SU-DHL-6 (cell line): ENCODE measurements at regions not wholly inside any gene's neighbourhood (a gene's known extent, or its start where the extent isn't known, plus 50 kb on each side); places are given as distances from the start of the nearest gene placed in this dataset.

Source experiments
- H2AFZ ChIP-seq: fragments of 200-600 bp; sonication (generic); 2 replicates; pipeline ENCODE4 v1.6.1; 2014; ENCODE audit warnings: low read depth, mild to moderate bottlenecking, moderate library complexity, mixed read lengths, antibody characterized with exemption, low read length; ENCODE audit not compliant: severe bottlenecking
- H3F3A ChIP-seq: fragments of 200-600 bp; shearing (Covaris generic); 2 replicates; pipeline ENCODE4 v1.6.0; 2016; ENCODE audit warnings: antibody characterized with exemption, mild to moderate bottlenecking; ENCODE audit not compliant: insufficient read depth
- H3K27ac ChIP-seq: fragments of 200-600 bp; sonication (generic); 2 replicates; pipeline ENCODE4 v1.5.1; 2016; ENCODE audit warnings: low read depth, mild to moderate bottlenecking, low read length, moderate library complexity, mixed read lengths
- H3K27me3 ChIP-seq: fragments of 200-600 bp; sonication (generic), shearing (Covaris generic); 2 replicates; pipeline ENCODE4 v1.6.0; 2014; ENCODE audit warnings: mild to moderate bottlenecking, low read length
- H3K36me3 ChIP-seq: fragments of 200-600 bp; sonication (generic); 2 replicates; pipeline ENCODE4 v1.6.1; 2014; ENCODE audit warnings: mild to moderate bottlenecking, low read length, mixed read lengths
- H3K4me2 ChIP-seq: fragments of 300-600, 200-600 bp; shearing (Covaris generic), sonication (generic); 2 replicates; pipeline ENCODE4 v1.6.0; 2014; ENCODE audit warnings: low read length, low read depth, mild to moderate bottlenecking; ENCODE audit not compliant: poor library complexity, severe bottlenecking
- H3K4me3 ChIP-seq: fragments of 200-600 bp; sonication (generic); 2 replicates; pipeline ENCODE4 v1.5.1; 2014; ENCODE audit warnings: antibody characterized with exemption, low read length, mild to moderate bottlenecking, mixed read lengths; ENCODE audit not compliant: insufficient read depth, poor library complexity, severe bottlenecking
- H3K79me2 ChIP-seq: fragments of 200-600 bp; sonication (generic); 2 replicates; pipeline ENCODE4 v1.6.1; 2014; ENCODE audit warnings: mild to moderate bottlenecking, low read length, moderate library complexity; ENCODE audit not compliant: insufficient read depth
- H3K9ac ChIP-seq: fragments of 200-600 bp; sonication (generic); 2 replicates; pipeline ENCODE4 v1.7.0; 2014; ENCODE audit warnings: mild to moderate bottlenecking, low read length
- H3K9me2 ChIP-seq: fragments of 200-600 bp; sonication (generic); replicated peaks from 2 replicates; pipeline ENCODE4 v1.6.1; 2014; ENCODE audit warnings: low read length; ENCODE audit not compliant: insufficient read depth
- H3K9me3 ChIP-seq: fragments of 200-600 bp; sonication (generic); 2 replicates; pipeline ENCODE4 v1.6.1; 2014; ENCODE audit warnings: low read length, mixed read lengths; ENCODE audit not compliant: insufficient read depth
- H4K20me1 ChIP-seq: fragments of 200-600 bp; sonication (generic); 2 replicates; pipeline ENCODE4 v1.6.1; 2014; ENCODE audit warnings: low read depth, mild to moderate bottlenecking, antibody characterized with exemption, low read length, moderate library complexity, mixed read lengths
- EZH2phosphoT487 ChIP-seq: fragments of 200-600 bp; sonication (generic), shearing (Covaris generic); conservative IDR thresholded peaks from 2 replicates; pipeline ENCODE4 v1.6.1; 2018; ENCODE audit warnings: mild to moderate bottlenecking, antibody characterized with exemption, low read length, moderate library complexity, mixed read lengths
- TF ChIP-seq, protein P1 (sequence below): fragments of 200-600 bp; sonication (generic); IDR thresholded peaks from one replicate; pipeline ENCODE4 v1.5.1; 2017; ENCODE audit warnings: antibody characterized with exemption, mild to moderate bottlenecking, low read length, moderate library complexity; ENCODE audit not compliant: insufficient read depth, poor library complexity, severe bottlenecking

DNA sequence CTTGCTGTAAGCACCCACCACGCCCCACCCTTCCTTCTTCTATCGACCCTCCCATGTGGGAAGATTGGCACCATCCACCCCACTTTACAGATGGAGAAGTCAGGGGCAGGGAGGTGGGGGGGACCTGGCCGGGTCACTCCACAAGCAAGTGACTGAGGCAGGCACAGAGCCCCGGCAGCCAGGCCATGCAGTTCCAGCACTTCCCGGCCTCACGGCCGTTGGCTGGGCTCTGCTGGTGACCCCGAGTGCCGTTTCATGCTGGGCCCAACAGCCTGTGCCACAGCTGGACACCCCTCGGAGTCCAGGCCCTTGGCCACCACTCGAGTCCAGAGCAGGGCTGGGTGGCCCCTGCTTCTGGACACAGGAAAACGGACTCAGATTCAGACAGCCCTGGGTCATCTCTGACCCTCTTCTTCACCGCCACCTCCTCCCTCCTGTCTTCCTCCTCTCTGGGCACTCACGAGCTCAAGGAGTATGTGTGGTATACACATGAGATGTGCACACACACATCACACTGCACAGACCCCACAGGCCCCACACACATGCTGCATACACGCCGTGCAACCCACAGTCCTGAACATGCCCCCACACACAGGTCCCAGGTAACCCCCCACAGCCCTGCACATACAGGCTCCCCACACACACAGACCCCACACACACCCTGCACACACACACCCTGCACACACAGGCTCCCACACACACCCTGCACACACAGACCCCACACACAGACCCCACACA lies 89.3 kb upstream of the GPC1 start:
- TF ChIP-seq, protein P1, sequence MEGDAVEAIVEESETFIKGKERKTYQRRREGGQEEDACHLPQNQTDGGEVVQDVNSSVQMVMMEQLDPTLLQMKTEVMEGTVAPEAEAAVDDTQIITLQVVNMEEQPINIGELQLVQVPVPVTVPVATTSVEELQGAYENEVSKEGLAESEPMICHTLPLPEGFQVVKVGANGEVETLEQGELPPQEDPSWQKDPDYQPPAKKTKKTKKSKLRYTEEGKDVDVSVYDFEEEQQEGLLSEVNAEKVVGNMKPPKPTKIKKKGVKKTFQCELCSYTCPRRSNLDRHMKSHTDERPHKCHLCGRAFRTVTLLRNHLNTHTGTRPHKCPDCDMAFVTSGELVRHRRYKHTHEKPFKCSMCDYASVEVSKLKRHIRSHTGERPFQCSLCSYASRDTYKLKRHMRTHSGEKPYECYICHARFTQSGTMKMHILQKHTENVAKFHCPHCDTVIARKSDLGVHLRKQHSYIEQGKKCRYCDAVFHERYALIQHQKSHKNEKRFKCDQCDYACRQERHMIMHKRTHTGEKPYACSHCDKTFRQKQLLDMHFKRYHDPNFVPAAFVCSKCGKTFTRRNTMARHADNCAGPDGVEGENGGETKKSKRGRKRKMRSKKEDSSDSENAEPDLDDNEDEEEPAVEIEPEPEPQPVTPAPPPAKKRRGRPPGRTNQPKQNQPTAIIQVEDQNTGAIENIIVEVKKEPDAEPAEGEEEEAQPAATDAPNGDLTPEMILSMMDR, result no peak
- no peak for TF ChIP-seq EZH2phosphoT487
- H3K36me3 ChIP-seq, result no peaks in the 10 kb centered on the region
- H3F3A ChIP-seq, result no peaks in the 10 kb centered on the region
- H3K9me3 ChIP-seq, result no peaks in the 10 kb centered on the region
- no peaks in the 10 kb centered on the region for H3K79me2 ChIP-seq
- no peak overlapping the region for H3K4me2 ChIP-seq
- H2AFZ ChIP-seq, result no peak overlapping the region
- H3K27me3 ChIP-seq, result no peaks in the 10 kb centered on the region
- no peak overlapping the region for H3K27ac ChIP-seq
- H4K20me1 ChIP-seq, result no peaks in the 10 kb centered on the region
- no peak overlapping the region for H3K4me3 ChIP-seq
- no peaks in the 10 kb centered on the region for H3K9me2 ChIP-seq
- H3K9ac ChIP-seq, result no peak overlapping the region

DNA sequence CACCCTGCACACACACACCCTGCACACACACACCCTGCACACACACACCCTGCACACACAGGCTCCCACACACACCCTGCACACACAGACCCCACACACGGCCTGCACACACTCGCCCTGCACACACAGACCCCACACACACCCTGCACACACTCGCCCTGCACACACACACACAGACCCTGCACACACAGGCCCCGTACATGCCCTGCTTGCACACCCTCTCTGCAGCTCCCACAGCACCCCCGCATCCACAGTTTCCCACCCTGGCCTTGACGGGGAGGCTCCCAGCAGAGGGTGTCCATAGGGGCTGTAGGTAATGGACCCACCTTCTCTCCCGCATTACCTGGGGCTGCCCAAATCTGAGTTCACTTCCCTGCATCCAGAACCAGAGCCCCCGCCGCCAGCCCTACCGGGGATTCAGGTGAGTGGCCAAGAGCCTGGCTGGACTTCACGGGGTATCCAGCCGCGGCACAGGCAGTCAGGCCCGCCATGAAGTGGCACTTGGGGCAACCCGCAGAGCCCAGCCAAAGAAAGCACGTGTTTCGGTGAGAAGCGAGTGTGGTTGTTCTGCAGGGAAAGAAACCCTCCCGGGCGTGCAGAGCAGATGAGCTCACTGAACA lies 88.6 kb upstream of the GPC1 start:
- H3K9ac ChIP-seq, result no peak overlapping the region
- H3K79me2 ChIP-seq, result no peaks in the 10 kb centered on the region
- H2AFZ ChIP-seq, result no peak overlapping the region
- no peak overlapping the region for H3K4me3 ChIP-seq
- no peak overlapping the region for H3K27ac ChIP-seq
- no peaks in the 10 kb centered on the region for H3K9me3 ChIP-seq
- no peak for TF ChIP-seq EZH2phosphoT487
- TF ChIP-seq, protein P1, result no peak
- H3K27me3 ChIP-seq, result no peaks in the 10 kb centered on the region
- H4K20me1 ChIP-seq, result no peaks in the 10 kb centered on the region
- no peaks in the 10 kb centered on the region for H3K9me2 ChIP-seq
- no peaks in the 10 kb centered on the region for H3K36me3 ChIP-seq
- no peaks in the 10 kb centered on the region for H3F3A ChIP-seq
- no peak overlapping the region for H3K4me2 ChIP-seq

DNA sequence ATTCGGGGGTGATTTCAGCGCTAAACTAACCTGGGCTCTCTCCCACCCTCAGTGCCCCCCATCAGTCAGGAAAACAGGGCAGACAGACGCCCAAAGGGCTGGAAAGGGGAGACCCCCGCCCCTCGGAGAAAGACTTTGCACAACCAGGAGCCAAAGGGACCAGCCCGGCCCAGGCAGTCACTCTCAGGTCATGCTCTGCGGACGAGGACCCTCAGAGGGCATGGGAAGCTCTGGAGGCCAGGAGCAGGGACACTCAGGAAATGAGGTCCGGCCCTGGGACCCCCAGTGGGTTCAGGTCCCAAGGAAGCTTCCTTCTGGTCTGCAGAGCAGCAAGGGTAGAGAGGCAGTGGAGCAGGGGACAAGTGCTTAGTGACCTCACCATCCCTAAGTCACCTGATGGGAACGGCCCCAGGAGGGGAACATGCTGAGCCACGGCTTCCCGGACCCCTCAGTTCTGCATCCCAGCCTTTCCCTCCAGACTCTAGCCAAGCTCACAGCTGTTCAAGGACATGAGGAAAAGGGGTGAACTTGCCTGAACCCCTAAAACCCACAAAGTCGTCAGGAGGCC lies 88.0 kb upstream of the GPC1 start:
- H3K79me2 ChIP-seq, result no peaks in the 10 kb centered on the region
- no peaks in the 10 kb centered on the region for H3K9me3 ChIP-seq
- TF ChIP-seq, protein P1, result no peak
- no peak for TF ChIP-seq EZH2phosphoT487
- H2AFZ ChIP-seq, result no peak overlapping the region
- no peaks in the 10 kb centered on the region for H3F3A ChIP-seq
- H4K20me1 ChIP-seq, result no peaks in the 10 kb centered on the region
- no peaks in the 10 kb centered on the region for H3K36me3 ChIP-seq
- no peaks in the 10 kb centered on the region for H3K9me2 ChIP-seq
- H3K27ac ChIP-seq, result no peak overlapping the region
- H3K4me3 ChIP-seq, result no peak overlapping the region
- no peak overlapping the region for H3K4me2 ChIP-seq
- H3K9ac ChIP-seq, result no peak overlapping the region
- H3K27me3 ChIP-seq, result no peaks in the 10 kb centered on the region
